Mesothelial cell of epicardium (in vitro differentiated cells): ENCODE measurements at regions not wholly inside any gene's neighbourhood (a gene's known extent, or its start where the extent isn't known, plus 50 kb on each side); places are given as distances from the start of the nearest gene placed in this dataset.

Experiments used
- DNase-seq, 2 experiments: peaks; one replicate each; pipeline ENCODE4 v3.0.0; 2021; ENCODE audit warnings: low spot score in 2 of 2; ENCODE audit not compliant: unreplicated experiment in 2 of 2
- H3K27ac Mint-ChIP-seq: 2 replicates; pipeline ENCODE4 v1.8.0; 2021; ENCODE audit warnings: mixed read lengths
- H3K27me3 Mint-ChIP-seq: 2 replicates; pipeline ENCODE4 v1.8.0; 2021; ENCODE audit warnings: low read depth, mixed read lengths
- H3K36me3 Mint-ChIP-seq: 2 replicates; pipeline ENCODE4 v1.8.0; 2021; ENCODE audit warnings: mixed read lengths
- H3K4me1 Mint-ChIP-seq: 2 replicates; pipeline ENCODE4 v1.8.0; 2021; ENCODE audit warnings: mixed read lengths
- H3K4me3 Mint-ChIP-seq: 2 replicates; pipeline ENCODE4 v1.8.0; 2021; ENCODE audit warnings: mild to moderate bottlenecking, moderate library complexity, mixed read lengths
- H3K9me3 Mint-ChIP-seq: 2 replicates; pipeline ENCODE4 v1.8.0; 2021; ENCODE audit warnings: mixed read lengths
- CTCF ChIP-seq: fragments of 200-600 bp; sonication (generic); IDR thresholded peaks from one replicate; pipeline ENCODE4 v1.5.0; 2021; ENCODE audit warnings: antibody characterized with exemption; ENCODE audit not compliant: unreplicated experiment

- no peak for DNase-seq
- H3K36me3 Mint-ChIP-seq: no peaks in the 10 kb centered on the region
- no peaks in the 10 kb centered on the region for H3K4me1 Mint-ChIP-seq
- no peak overlapping the region for H3K27ac Mint-ChIP-seq
- TF ChIP-seq CTCF: no peak
- no peaks in the 10 kb centered on the region for H3K27me3 Mint-ChIP-seq
- no peak overlapping the region for H3K4me3 Mint-ChIP-seq
- no peaks in the 10 kb centered on the region for H3K9me3 Mint-ChIP-seq
These were observed 379.2 kb upstream of the ERCC4 start for GRCh38 chr16:13540771-13541170.

- Mint-ChIP-seq H3K36me3 (no peaks in the 10 kb centered on the region), H3K27ac (no peak overlapping the region), H3K4me3 (no peak overlapping the region), H3K4me1 (no peaks in the 10 kb centered on the region), H3K9me3 (no peaks in the 10 kb centered on the region), H3K27me3 (no peaks in the 10 kb centered on the region)
- DNase-seq: no peak
- no peak for TF ChIP-seq CTCF
These were observed 377.7 kb upstream of the ERCC4 start for GRCh38 chr16:13542284-13542683.

GRCh38 chr16:13543850-13544249 lies 376.1 kb upstream of the ERCC4 start:
- no peaks in the 10 kb centered on the region for H3K27me3 Mint-ChIP-seq
- no peaks in the 10 kb centered on the region for H3K9me3 Mint-ChIP-seq
- H3K36me3 Mint-ChIP-seq: no peaks in the 10 kb centered on the region
- no peak for DNase-seq
- no peak for TF ChIP-seq CTCF
- no peak overlapping the region for H3K4me3 Mint-ChIP-seq
- no peaks in the 10 kb centered on the region for H3K4me1 Mint-ChIP-seq
- no peak overlapping the region for H3K27ac Mint-ChIP-seq

DNA sequence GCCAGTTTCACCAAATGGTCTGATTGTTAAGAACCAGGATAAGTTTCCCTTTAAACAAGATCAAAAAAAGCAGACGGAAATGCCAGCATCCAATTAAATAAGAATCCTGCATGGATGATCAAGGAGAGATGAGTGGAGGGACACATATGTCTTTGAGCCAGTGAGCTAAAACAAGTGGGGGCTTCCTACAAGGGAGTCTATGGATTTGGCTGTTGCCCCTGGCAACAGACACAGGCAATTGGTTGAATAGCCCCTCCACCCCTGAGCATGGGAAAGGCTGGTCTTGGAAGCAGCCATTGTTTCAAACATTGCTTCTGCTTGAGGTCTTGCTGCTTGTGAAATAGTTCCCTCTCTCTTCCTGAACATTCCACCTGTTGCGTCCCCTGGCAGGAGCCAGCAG lies 374.7 kb upstream of the ERCC4 start:
- Mint-ChIP-seq H3K4me3 (no peak overlapping the region), H3K27me3 (no peaks in the 10 kb centered on the region), H3K36me3 (no peaks in the 10 kb centered on the region), H3K4me1 (no peaks in the 10 kb centered on the region), H3K27ac (no peak overlapping the region), H3K9me3 (no peaks in the 10 kb centered on the region)
- no peak for DNase-seq
- TF ChIP-seq CTCF: no peak

DNA sequence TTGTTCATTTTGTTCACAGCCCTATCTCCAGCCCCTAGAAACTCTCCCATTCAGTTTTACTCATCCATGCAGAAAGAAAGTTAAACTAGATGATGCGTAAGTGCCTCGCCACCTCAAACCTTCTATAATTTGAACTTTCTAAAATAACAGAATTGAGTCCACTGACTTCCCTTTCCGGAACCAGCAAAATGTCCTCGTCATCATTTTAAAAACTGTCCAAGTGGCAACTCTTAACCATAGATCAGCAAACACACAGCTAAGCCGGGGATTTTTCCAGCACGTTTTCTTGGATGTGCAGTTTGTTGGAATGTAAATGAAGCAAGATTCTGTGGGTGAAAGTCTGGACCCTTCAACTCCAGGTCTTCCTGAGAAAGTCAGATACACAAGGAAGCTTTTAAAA lies 369.7 kb upstream of the ERCC4 start:
- Mint-ChIP-seq H3K27ac (no peak overlapping the region), H3K27me3 (peaks cover 1% of the 10 kb centered on the region), H3K9me3 (no peaks in the 10 kb centered on the region), H3K4me1 (no peaks in the 10 kb centered on the region), H3K36me3 (no peaks in the 10 kb centered on the region), H3K4me3 (no peak overlapping the region)
- no peak for DNase-seq
- no peak for TF ChIP-seq CTCF
